ENCODE measurements at regions not wholly inside any gene's neighbourhood (a gene's known extent, or its start where the extent isn't known, plus 50 kb on each side); places are given as distances from the start of the nearest gene placed in this dataset.

DNA sequence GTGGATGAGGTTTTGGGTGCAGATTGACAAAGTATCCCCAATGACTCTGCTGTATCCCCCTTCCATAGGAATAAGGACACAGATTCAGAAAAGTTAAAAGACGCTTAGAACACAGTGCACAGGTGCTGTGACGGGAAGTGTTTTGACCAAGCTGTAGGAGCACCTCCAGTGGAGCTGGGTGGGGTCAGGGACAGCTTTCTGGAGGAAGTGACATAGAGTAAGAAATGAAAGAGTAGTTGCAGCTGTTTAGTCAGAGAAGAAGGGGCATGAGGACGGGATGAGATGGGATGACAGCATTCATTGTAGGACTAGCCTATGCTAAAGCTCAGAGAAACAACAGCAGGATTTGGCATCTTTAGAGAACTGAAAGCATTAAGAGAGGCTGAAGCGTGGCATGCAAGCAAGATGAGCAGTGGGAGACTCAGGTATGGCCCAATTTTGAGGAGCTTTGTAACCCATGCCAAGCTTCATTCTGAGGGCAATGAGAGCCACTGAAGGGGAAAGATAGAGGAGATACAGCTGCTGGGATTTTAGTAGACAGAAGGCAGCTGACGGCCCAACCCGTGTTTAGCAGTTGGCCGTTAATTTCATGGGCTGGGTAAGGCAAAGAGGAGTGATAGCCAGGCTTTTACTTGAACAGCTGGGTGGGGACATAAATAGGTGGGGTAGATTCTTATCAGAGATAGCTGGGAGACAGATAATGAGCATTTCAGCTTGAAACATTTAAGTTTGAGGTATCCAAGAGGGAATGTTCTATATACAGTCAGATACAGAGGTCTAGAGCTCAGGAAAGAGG, 131.8 kb upstream of the KRAS start:
- TF ChIP-seq, protein P1, sequence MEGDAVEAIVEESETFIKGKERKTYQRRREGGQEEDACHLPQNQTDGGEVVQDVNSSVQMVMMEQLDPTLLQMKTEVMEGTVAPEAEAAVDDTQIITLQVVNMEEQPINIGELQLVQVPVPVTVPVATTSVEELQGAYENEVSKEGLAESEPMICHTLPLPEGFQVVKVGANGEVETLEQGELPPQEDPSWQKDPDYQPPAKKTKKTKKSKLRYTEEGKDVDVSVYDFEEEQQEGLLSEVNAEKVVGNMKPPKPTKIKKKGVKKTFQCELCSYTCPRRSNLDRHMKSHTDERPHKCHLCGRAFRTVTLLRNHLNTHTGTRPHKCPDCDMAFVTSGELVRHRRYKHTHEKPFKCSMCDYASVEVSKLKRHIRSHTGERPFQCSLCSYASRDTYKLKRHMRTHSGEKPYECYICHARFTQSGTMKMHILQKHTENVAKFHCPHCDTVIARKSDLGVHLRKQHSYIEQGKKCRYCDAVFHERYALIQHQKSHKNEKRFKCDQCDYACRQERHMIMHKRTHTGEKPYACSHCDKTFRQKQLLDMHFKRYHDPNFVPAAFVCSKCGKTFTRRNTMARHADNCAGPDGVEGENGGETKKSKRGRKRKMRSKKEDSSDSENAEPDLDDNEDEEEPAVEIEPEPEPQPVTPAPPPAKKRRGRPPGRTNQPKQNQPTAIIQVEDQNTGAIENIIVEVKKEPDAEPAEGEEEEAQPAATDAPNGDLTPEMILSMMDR (conservative IDR thresholded peaks at IDR 0.05 in 1 of 2, IDR thresholded peaks at IDR 0.05 in 1 of 2; ENCODE audit: extremely low read depth in 1 of 2, insufficient read depth in 1 of 2, low read depth in 1 of 2, low read length in 2 of 2): no peak
- no peak for TF ChIP-seq EZH2 (IDR thresholded peaks at IDR 0.05; ENCODE audit: borderline replicate concordance, low read length)
